Trophoblast cell (in vitro differentiated cells and primary cell): ENCODE measurements at regions not wholly inside any gene's neighbourhood (a gene's known extent, or its start where the extent isn't known, plus 50 kb on each side); places are given as distances from the start of the nearest gene placed in this dataset.

Experiments used
- DNase-seq, 2 donors: peaks; one replicate each; pipeline ENCODE4 v3.0.0-alpha.2; 2016
- H2AFZ ChIP-seq: 2 replicates; pipeline ENCODE4 v1.6.1; 2013; ENCODE audit warnings: low read length, moderate library complexity, mild to moderate bottlenecking; ENCODE audit not compliant: insufficient read depth, poor library complexity
- H2AK5ac ChIP-seq: 2 replicates; pipeline ENCODE4 v1.6.1; 2013; ENCODE audit warnings: mild to moderate bottlenecking, low read length
- H2BK120ac ChIP-seq: 2 replicates; pipeline ENCODE4 v1.6.1; 2013; ENCODE audit warnings: low read length, mild to moderate bottlenecking, moderate library complexity; ENCODE audit not compliant: insufficient read depth, poor library complexity
- H2BK12ac ChIP-seq: 2 replicates; pipeline ENCODE4 v1.6.1; 2013; ENCODE audit warnings: mild to moderate bottlenecking, low read length, moderate library complexity
- H2BK5ac ChIP-seq: 2 replicates; pipeline ENCODE4 v1.6.1; 2013; ENCODE audit warnings: low read length, low read depth, moderate library complexity, mild to moderate bottlenecking; ENCODE audit not compliant: poor library complexity
- H3K14ac ChIP-seq: 2 replicates; pipeline ENCODE4 v1.6.1; 2013; ENCODE audit warnings: mild to moderate bottlenecking, low read length
- H3K18ac ChIP-seq: 2 replicates; pipeline ENCODE4 v1.6.1; 2013; ENCODE audit warnings: mild to moderate bottlenecking, low read length
- H3K23ac ChIP-seq: 2 replicates; pipeline ENCODE4 v1.6.1; 2013; ENCODE audit warnings: low read length
- H3K27ac ChIP-seq: 2 replicates; pipeline ENCODE4 v1.5.1; 2013; ENCODE audit warnings: low read depth, mild to moderate bottlenecking, inconsistent platforms, low read length, moderate library complexity
- H3K27me3 ChIP-seq: 2 replicates; pipeline ENCODE4 v1.6.1; 2013; ENCODE audit warnings: inconsistent platforms, mild to moderate bottlenecking, low read length, moderate library complexity; ENCODE audit not compliant: insufficient read depth
- H3K36me3 ChIP-seq, 2 experiments: 1 replicate in 1 of 2; 2 replicates in 1 of 2; pipeline ENCODE4 v1.6.1; 2013; ENCODE audit warnings: low read length in 2 of 2, mild to moderate bottlenecking in 2 of 2, moderate library complexity in 1 of 2; ENCODE audit not compliant: insufficient read depth in 2 of 2, control insufficient read depth in 1 of 2
- H3K4ac ChIP-seq: 2 replicates; pipeline ENCODE4 v1.6.1; 2013; ENCODE audit warnings: low read depth, mild to moderate bottlenecking, low read length, moderate library complexity
- H3K4me1 ChIP-seq, 2 experiments: 1 replicate in 1 of 2; 2 replicates in 1 of 2; pipeline ENCODE4 v1.6.1; 2013; ENCODE audit warnings: low read length in 2 of 2, mild to moderate bottlenecking in 2 of 2, moderate library complexity in 1 of 2; ENCODE audit not compliant: insufficient read depth in 2 of 2, control insufficient read depth in 1 of 2
- H3K4me2 ChIP-seq: 2 replicates; pipeline ENCODE4 v1.6.1; 2013; ENCODE audit warnings: inconsistent platforms, mild to moderate bottlenecking, low read length, moderate library complexity
- H3K4me3 ChIP-seq: 2 replicates; pipeline ENCODE4 v1.5.1; 2013; ENCODE audit warnings: mild to moderate bottlenecking, low read depth, low read length, inconsistent platforms
- H3K79me1 ChIP-seq: one replicate; pipeline ENCODE4 v1.6.1; 2013; ENCODE audit warnings: low read length
- H3K79me2 ChIP-seq: 2 replicates; pipeline ENCODE4 v1.6.1; 2013; ENCODE audit warnings: low read length, mild to moderate bottlenecking; ENCODE audit not compliant: control insufficient read depth, insufficient read depth, poor library complexity
- H3K9ac ChIP-seq: 2 replicates; pipeline ENCODE4 v1.6.1; 2013; ENCODE audit warnings: mild to moderate bottlenecking, low read length
- H3K9me3 ChIP-seq: 2 replicates; pipeline ENCODE4 v1.6.1; 2013; ENCODE audit warnings: low read depth, mild to moderate bottlenecking, control low read depth, inconsistent platforms, low read length; ENCODE audit not compliant: insufficient read depth
- H4K12ac ChIP-seq: 2 replicates; pipeline ENCODE4 v1.6.1; 2013; ENCODE audit warnings: low read depth, mild to moderate bottlenecking, low read length, moderate library complexity
- H4K8ac ChIP-seq: 2 replicates; pipeline ENCODE4 v1.6.1; 2013; ENCODE audit warnings: low read depth, mild to moderate bottlenecking, low read length, moderate library complexity
- H4K91ac ChIP-seq: one replicate; pipeline ENCODE4 v1.6.1; 2013; ENCODE audit warnings: low read depth, mild to moderate bottlenecking, low read length, moderate library complexity
- WGBS: extraction: QIAGEN DNeasy Blood & Tissue Kit; methylation state at CpG from one replicate; pipeline ENCODE4 v1.1.7; 2013; ENCODE audit warnings: missing lambda C conversion rate; ENCODE audit not compliant: insufficient read length, insufficient coverage; ENCODE audit errors: extremely low coverage; 5-methylcytosine and 5-hydroxymethylcytosine counted together

GRCh38 chr6:67133973-67134372 lies 1426.9 kb upstream of the EYS start:
- H3K23ac ChIP-seq = no peak overlapping the region
- H3K4me2 ChIP-seq = no peak overlapping the region
- no peaks in the 10 kb centered on the region for H3K79me2 ChIP-seq
- H4K8ac ChIP-seq = no peak overlapping the region
- H3K9me3 ChIP-seq = no peaks in the 10 kb centered on the region
- H2BK12ac ChIP-seq = no peak overlapping the region
- H3K36me3 ChIP-seq = no peaks in the 10 kb centered on the region
- no peak overlapping the region for H3K27ac ChIP-seq
- H3K18ac ChIP-seq = no peak overlapping the region
- no peak overlapping the region for H2AK5ac ChIP-seq
- H3K27me3 ChIP-seq = no peaks in the 10 kb centered on the region
- H3K4me3 ChIP-seq = no peak overlapping the region
- H3K79me1 ChIP-seq = no peaks in the 10 kb centered on the region
- H3K4ac ChIP-seq = no peak overlapping the region
- no peaks in the 10 kb centered on the region for H3K4me1 ChIP-seq
- no peak overlapping the region for H4K91ac ChIP-seq
- DNase-seq = no peak
- no peak overlapping the region for H2BK5ac ChIP-seq
- H2BK120ac ChIP-seq = no peak overlapping the region
- H3K9ac ChIP-seq = no peak overlapping the region
- WGBS = no CpG with 5 or more reads among the region's 5 CpGs
- H4K12ac ChIP-seq = no peak overlapping the region
- H3K14ac ChIP-seq = no peak overlapping the region
- H2AFZ ChIP-seq = no peak overlapping the region

- no peak overlapping the region for H3K27ac ChIP-seq
- H3K79me2 ChIP-seq = no peaks in the 10 kb centered on the region
- no peak overlapping the region for H2BK12ac ChIP-seq
- no peak overlapping the region for H2AK5ac ChIP-seq
- H2BK120ac ChIP-seq = no peak overlapping the region
- no peaks in the 10 kb centered on the region for H3K9me3 ChIP-seq
- no peak overlapping the region for H3K18ac ChIP-seq
- WGBS = no CpG with 5 or more reads among the region's 2 CpGs
- H2AFZ ChIP-seq = no peak overlapping the region
- H2BK5ac ChIP-seq = no peak overlapping the region
- no peak overlapping the region for H3K23ac ChIP-seq
- no peak overlapping the region for H4K12ac ChIP-seq
- no peak for DNase-seq
- H3K4ac ChIP-seq = no peak overlapping the region
- no peak overlapping the region for H3K4me2 ChIP-seq
- no peaks in the 10 kb centered on the region for H3K4me1 ChIP-seq
- H3K4me3 ChIP-seq = no peak overlapping the region
- no peaks in the 10 kb centered on the region for H3K27me3 ChIP-seq
- no peak overlapping the region for H4K91ac ChIP-seq
- H3K79me1 ChIP-seq = no peaks in the 10 kb centered on the region
- no peak overlapping the region for H3K9ac ChIP-seq
- H4K8ac ChIP-seq = no peak overlapping the region
- H3K36me3 ChIP-seq = no peaks in the 10 kb centered on the region
- no peak overlapping the region for H3K14ac ChIP-seq
Observed at GRCh38 chr6:67131827-67132226, 1424.8 kb upstream of the EYS start.

- no peak overlapping the region for H2BK5ac ChIP-seq
- no peaks in the 10 kb centered on the region for H3K36me3 ChIP-seq
- no peak overlapping the region for H2AK5ac ChIP-seq
- no peak overlapping the region for H3K4me2 ChIP-seq
- no peak overlapping the region for H3K9ac ChIP-seq
- H3K18ac ChIP-seq = no peak overlapping the region
- H3K79me1 ChIP-seq = no peaks in the 10 kb centered on the region
- WGBS = no CpG with 5 or more reads among the region's 4 CpGs
- no peak overlapping the region for H3K23ac ChIP-seq
- H2BK12ac ChIP-seq = no peak overlapping the region
- H2BK120ac ChIP-seq = no peak overlapping the region
- H3K14ac ChIP-seq = no peak overlapping the region
- no peak overlapping the region for H3K4me3 ChIP-seq
- no peak overlapping the region for H4K12ac ChIP-seq
- no peak overlapping the region for H3K4ac ChIP-seq
- DNase-seq = no peak
- no peak overlapping the region for H3K27ac ChIP-seq
- no peak overlapping the region for H4K91ac ChIP-seq
- no peak overlapping the region for H4K8ac ChIP-seq
- no peaks in the 10 kb centered on the region for H3K9me3 ChIP-seq
- H3K27me3 ChIP-seq = no peaks in the 10 kb centered on the region
- no peaks in the 10 kb centered on the region for H3K4me1 ChIP-seq
- no peaks in the 10 kb centered on the region for H3K79me2 ChIP-seq
- no peak overlapping the region for H2AFZ ChIP-seq
Observed at GRCh38 chr6:67129780-67130179, 1422.8 kb upstream of the EYS start.

- no peak overlapping the region for H3K23ac ChIP-seq
- H4K91ac ChIP-seq = no peak overlapping the region
- no CpG with 5 or more reads among the region's 1 CpG for WGBS
- no peak overlapping the region for H2BK120ac ChIP-seq
- H3K9me3 ChIP-seq = no peaks in the 10 kb centered on the region
- H2BK12ac ChIP-seq = no peak overlapping the region
- H4K12ac ChIP-seq = no peak overlapping the region
- no peak overlapping the region for H3K18ac ChIP-seq
- no peaks in the 10 kb centered on the region for H3K79me2 ChIP-seq
- H3K4me2 ChIP-seq = no peak overlapping the region
- H3K14ac ChIP-seq = no peak overlapping the region
- H3K4ac ChIP-seq = no peak overlapping the region
- H3K27me3 ChIP-seq = no peaks in the 10 kb centered on the region
- H2BK5ac ChIP-seq = no peak overlapping the region
- no peaks in the 10 kb centered on the region for H3K4me1 ChIP-seq
- H3K27ac ChIP-seq = no peak overlapping the region
- no peak overlapping the region for H4K8ac ChIP-seq
- H2AFZ ChIP-seq = no peak overlapping the region
- no peak for DNase-seq
- H3K36me3 ChIP-seq = no peaks in the 10 kb centered on the region
- H2AK5ac ChIP-seq = no peak overlapping the region
- H3K9ac ChIP-seq = no peak overlapping the region
- H3K4me3 ChIP-seq = no peak overlapping the region
- H3K79me1 ChIP-seq = no peaks in the 10 kb centered on the region
Observed at GRCh38 chr6:67127041-67127440, 1420.0 kb upstream of the EYS start.
